Gastroesophageal sphincter (tissue), 3 donors: ENCODE measurements at regions not wholly inside any gene's neighbourhood (a gene's known extent, or its start where the extent isn't known, plus 50 kb on each side); places are given as distances from the start of the nearest gene placed in this dataset.

Experiments
- CTCF ChIP-seq, 4 experiments: fragments of 200-600 bp in 2 of 4; fragments of 450-650 bp in 2 of 4; sonication (generic) in 1 of 4; IDR thresholded peaks; one replicate each; pipeline ENCODE4 v1.5.1; 2017 to 2019; ENCODE audit warnings: antibody characterized with exemption in 4 of 4, mild to moderate bottlenecking in 2 of 4, moderate library complexity in 2 of 4
- POLR2A ChIP-seq, 2 donors: fragments of 450-650 bp; IDR thresholded peaks; one replicate each; pipeline ENCODE4 v1.6.1; 2017; ENCODE audit warnings: antibody characterized with exemption in 2 of 2, mild to moderate bottlenecking in 2 of 2, moderate library complexity in 1 of 2
- POLR2AphosphoS5 ChIP-seq: sonication (generic); formaldehyde crosslinking; IDR thresholded peaks from one replicate; pipeline ENCODE4 v1.6.1; 2017; ENCODE audit warnings: antibody characterized with exemption

GRCh38 chr5:60280943-60281342 is 387.4 kb upstream of the PDE4D start:
- TF ChIP-seq POLR2AphosphoS5 (no peak), CTCF (IDR thresholded peaks at IDR 0.05) (no peak), POLR2A (IDR thresholded peaks at IDR 0.05) (no peak)
